ENCODE measurements at regions not wholly inside any gene's neighbourhood (a gene's known extent, or its start where the extent isn't known, plus 50 kb on each side); places are given as distances from the start of the nearest gene placed in this dataset.

DNA sequence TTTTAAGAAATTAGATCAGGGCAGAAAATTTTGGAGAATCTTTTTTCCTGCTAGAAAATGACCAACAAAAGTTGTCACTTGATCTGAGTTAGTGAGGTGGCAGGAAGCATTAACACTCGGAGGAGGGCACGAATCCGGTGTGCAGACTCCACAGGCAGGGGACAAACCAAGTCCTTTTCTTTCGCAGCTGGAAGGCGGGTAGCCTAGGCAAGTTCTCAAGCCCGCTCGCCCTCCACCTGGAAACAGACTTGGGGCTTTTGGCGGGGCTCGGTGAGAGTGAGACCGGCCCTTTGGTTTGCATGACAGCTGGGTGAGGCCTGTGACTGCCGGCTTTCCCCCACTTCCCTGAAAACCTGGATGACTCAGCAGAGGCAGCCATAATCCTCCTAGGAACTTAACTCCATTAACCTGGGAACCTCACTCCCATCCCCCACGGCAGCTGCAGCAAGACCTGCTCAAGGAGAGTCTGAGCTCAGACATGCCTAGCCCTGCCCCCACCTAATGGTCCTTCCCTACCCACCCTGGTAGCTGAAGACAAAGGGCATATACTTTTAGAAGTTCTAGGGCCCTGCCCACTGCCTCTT is 134.8 kb downstream of the MFSD1 start:
- Histone ChIP-seq H3K4me3 (no peak overlapping the region), H3K79me2 (no peaks in the 10 kb centered on the region), H3K27me3 (no peaks in the 10 kb centered on the region), H3K36me3 (replicated peaks; ENCODE audit: insufficient read depth, low read depth) (no peaks in the 10 kb centered on the region), H4K20me1 (ENCODE audit: insufficient read depth, poor library complexity, severe bottlenecking) (no peaks in the 10 kb centered on the region), H3K4me1 (ENCODE audit: insufficient read depth) (no peaks in the 10 kb centered on the region), H3K4me2 (no peak overlapping the region), H3K27ac (no peak overlapping the region), H3K9me2 (replicated peaks; ENCODE audit: insufficient read depth) (no peaks in the 10 kb centered on the region), H3K9me3 (ENCODE audit: low read depth) (no peaks in the 10 kb centered on the region), H2AFZ (no peak overlapping the region)
- 68% methylated on average over 12 of the region's 12 CpGs for WGBS (ENCODE audit: low lambda C conversion rate, missing lambda C conversion rate)
- TF ChIP-seq EZH2phosphoT487 (IDR thresholded peaks at IDR 0.05; ENCODE audit: low read depth, severe bottlenecking, unreplicated experiment) = no peak
- TF ChIP-seq EZH2 (IDR thresholded peaks at IDR 0.05; ENCODE audit: borderline replicate concordance) = no peak
- TF ChIP-seq, protein P1, sequence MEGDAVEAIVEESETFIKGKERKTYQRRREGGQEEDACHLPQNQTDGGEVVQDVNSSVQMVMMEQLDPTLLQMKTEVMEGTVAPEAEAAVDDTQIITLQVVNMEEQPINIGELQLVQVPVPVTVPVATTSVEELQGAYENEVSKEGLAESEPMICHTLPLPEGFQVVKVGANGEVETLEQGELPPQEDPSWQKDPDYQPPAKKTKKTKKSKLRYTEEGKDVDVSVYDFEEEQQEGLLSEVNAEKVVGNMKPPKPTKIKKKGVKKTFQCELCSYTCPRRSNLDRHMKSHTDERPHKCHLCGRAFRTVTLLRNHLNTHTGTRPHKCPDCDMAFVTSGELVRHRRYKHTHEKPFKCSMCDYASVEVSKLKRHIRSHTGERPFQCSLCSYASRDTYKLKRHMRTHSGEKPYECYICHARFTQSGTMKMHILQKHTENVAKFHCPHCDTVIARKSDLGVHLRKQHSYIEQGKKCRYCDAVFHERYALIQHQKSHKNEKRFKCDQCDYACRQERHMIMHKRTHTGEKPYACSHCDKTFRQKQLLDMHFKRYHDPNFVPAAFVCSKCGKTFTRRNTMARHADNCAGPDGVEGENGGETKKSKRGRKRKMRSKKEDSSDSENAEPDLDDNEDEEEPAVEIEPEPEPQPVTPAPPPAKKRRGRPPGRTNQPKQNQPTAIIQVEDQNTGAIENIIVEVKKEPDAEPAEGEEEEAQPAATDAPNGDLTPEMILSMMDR (IDR thresholded peaks at IDR 0.05; ENCODE audit: poor library complexity) = no peak
- peak; percentile 23 for DNase-seq (ENCODE audit: low spot score)

DNA sequence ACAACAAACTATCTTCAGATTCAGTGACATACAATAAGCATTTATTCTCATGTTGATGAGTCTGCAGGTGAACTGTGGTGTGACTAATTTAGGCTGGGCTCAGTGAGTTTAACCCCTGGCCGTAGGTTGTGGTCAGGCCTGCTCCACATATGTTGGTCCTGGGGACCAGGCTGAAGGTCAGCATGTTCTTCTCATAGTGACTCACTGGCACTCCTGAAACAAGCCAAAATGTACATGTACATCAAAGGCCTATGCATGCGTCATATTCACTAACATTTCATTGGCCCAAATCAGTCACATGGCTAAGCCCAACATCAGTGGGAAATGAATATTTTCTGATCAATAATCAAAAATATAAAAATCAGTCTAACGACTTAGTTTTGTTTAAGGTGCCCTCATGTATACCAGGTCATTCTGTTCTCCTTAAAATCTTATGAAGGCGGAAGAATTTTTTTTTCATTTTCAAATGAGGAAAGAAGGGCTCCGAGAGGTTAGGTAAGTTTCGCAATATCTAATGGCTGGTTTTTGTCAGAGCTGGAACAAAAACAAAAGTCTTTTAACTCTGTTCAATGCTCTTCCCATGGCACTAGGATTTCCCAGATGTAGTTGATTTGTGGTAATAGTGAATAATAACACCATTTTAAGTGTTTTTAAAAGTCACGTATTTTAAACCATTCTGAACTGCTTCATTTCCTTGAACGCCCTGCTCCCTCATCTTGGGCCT is 148.5 kb downstream of the MFSD1 start:
- no peak overlapping the region for H3K27ac ChIP-seq
- H2AFZ ChIP-seq = no peak overlapping the region
- H3K9me3 ChIP-seq (ENCODE audit: low read depth) = no peaks in the 10 kb centered on the region
- no peak for TF ChIP-seq EZH2 (IDR thresholded peaks at IDR 0.05; ENCODE audit: borderline replicate concordance)
- no peak for TF ChIP-seq EZH2phosphoT487 (IDR thresholded peaks at IDR 0.05; ENCODE audit: low read depth, severe bottlenecking, unreplicated experiment)
- TF ChIP-seq, protein P1 (IDR thresholded peaks at IDR 0.05; ENCODE audit: poor library complexity) = no peak
- no peaks in the 10 kb centered on the region for H3K9me2 ChIP-seq (replicated peaks; ENCODE audit: insufficient read depth)
- 89% methylated on average over 8 of the region's 8 CpGs for WGBS (ENCODE audit: low lambda C conversion rate, missing lambda C conversion rate)
- no peak for DNase-seq (ENCODE audit: low spot score)
- H3K4me1 ChIP-seq (ENCODE audit: insufficient read depth) = no peaks in the 10 kb centered on the region
- H3K4me3 ChIP-seq = no peak overlapping the region
- H3K27me3 ChIP-seq = no peaks in the 10 kb centered on the region
- no peaks in the 10 kb centered on the region for H3K79me2 ChIP-seq
- no peaks in the 10 kb centered on the region for H4K20me1 ChIP-seq (ENCODE audit: insufficient read depth, poor library complexity, severe bottlenecking)
- H3K4me2 ChIP-seq = no peak overlapping the region
- no peaks in the 10 kb centered on the region for H3K36me3 ChIP-seq (replicated peaks; ENCODE audit: insufficient read depth, low read depth)

DNA sequence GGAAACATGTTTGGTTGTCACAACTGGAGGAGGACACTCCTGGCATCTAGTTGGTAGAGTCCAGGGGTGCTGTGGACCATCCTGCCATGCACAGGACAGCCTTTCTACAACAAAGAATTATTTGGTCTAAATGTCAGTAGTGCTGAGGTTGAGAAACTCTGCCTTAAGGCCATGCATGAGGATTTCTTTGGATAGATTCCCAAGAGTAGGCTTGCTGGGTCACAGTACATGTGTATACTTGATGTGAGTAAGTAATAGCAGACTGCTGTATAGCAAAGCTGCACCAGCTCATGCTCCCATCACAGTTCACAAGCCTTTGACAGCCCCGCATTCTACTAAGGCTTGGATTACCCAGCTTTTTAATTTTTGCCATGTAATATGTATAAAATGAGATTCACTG is 151.3 kb downstream of the MFSD1 start:
- TF ChIP-seq EZH2 (IDR thresholded peaks at IDR 0.05; ENCODE audit: borderline replicate concordance) (no peak), EZH2phosphoT487 (IDR thresholded peaks at IDR 0.05; ENCODE audit: low read depth, severe bottlenecking, unreplicated experiment) (no peak)
- TF ChIP-seq, protein P1 (IDR thresholded peaks at IDR 0.05; ENCODE audit: poor library complexity) = no peak
- DNase-seq (ENCODE audit: low spot score) = no peak
- WGBS (ENCODE audit: low lambda C conversion rate, missing lambda C conversion rate) = 95% methylated on average over 1 of the region's 1 CpG
- no peak overlapping the region for H3K4me3 ChIP-seq
- no peaks in the 10 kb centered on the region for H4K20me1 ChIP-seq (ENCODE audit: insufficient read depth, poor library complexity, severe bottlenecking)
- H3K27ac ChIP-seq = no peak overlapping the region
- H3K9me2 ChIP-seq (replicated peaks; ENCODE audit: insufficient read depth) = no peaks in the 10 kb centered on the region
- H3K36me3 ChIP-seq (replicated peaks; ENCODE audit: insufficient read depth, low read depth) = no peaks in the 10 kb centered on the region
- H3K27me3 ChIP-seq = no peaks in the 10 kb centered on the region
- H3K9me3 ChIP-seq (ENCODE audit: low read depth) = no peaks in the 10 kb centered on the region
- no peaks in the 10 kb centered on the region for H3K4me1 ChIP-seq (ENCODE audit: insufficient read depth)
- H3K79me2 ChIP-seq = no peaks in the 10 kb centered on the region
- H2AFZ ChIP-seq = no peak overlapping the region
- no peak overlapping the region for H3K4me2 ChIP-seq

All from hepatocyte (in vitro differentiated cells).